COLO829 (cell line): ENCODE measurements at regions not wholly inside any gene's neighbourhood (a gene's known extent, or its start where the extent isn't known, plus 50 kb on each side); places are given as distances from the start of the nearest gene placed in this dataset.

Experiments
- DNase-seq: peaks from one replicate; pipeline ENCODE4 v3.0.0; 2012; ENCODE audit warnings: low spot score

DNA sequence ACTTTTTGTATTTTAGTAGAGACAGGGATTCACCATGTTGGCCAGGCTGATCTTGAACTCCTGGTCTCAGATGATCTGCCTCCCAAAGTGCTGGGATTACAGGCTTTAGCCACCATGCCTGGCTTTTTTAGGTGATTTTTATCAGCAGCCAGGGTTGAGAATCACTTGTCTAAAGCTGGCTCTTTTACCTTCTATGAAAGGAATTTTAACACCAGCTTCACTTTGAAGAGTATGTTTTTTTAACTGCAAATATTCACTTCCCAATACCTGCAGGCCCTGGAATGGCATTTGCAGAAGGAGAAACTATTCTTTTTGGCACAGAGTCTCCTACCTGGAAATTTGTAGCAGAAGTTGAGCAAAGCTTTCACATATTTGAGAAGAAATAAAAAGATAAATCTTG lies 63.6 kb upstream of the NAA20 start:
- no peak for DNase-seq

DNA sequence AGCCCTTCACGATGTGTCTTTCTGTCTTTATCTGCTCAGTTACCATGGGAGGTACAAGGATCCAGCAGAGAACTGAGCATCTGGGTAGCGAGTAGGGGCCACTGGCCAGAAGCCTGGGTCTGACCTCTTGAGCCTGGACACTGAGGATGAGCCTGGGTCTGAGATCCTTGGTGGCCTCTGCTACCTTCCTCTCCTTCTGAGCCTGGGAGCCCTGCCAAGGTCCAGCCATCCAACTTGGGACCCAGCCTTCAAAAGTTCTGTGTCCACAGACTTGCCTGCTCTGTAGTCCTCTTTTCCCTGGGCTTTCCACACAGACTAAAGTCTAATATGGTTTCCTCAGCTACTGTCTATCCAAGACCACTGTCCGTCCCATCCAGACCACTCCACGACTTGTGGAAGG lies 60.2 kb upstream of the NAA20 start:
- DNase-seq = no peak

DNA sequence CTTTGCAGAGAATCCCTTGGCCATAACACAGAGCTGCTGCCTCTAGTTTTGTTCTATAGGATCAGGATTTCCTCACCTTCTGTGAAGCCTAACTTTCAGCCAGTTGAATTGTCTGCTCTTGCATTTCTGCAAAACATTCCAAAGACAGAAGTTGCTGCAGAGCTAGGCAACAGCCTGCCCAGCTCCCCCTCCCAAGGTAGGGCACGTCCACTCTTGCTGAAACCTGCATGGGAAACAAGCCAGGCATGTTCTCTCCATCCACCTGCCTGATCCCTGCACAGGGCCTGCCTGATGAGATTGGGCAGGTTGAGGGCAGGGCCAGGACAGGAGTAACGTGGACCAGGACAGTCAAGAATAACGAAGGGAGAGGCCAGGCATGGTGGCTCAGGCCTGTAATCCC lies 58.9 kb upstream of the NAA20 start:
- DNase-seq = no peak

DNA sequence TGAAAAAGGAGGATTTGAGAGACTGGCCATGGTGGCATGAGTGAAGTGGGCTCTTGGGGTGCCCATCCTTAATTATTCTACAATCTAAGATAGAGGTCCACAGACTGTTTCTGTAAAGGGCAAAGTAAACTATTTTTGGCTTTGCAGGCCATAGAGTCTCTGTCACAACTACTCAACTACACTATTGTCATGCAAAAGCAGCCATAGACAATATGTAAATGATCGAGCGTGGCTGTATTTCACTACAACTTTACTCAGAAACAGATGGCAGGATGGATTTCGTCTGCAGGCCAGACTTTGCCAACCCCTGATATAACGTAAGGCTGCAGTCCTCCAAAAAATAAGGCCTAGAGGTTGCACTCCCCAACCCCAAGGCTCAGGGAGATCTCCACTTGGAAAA lies 58.2 kb upstream of the NAA20 start:
- DNase-seq = no peak

DNA sequence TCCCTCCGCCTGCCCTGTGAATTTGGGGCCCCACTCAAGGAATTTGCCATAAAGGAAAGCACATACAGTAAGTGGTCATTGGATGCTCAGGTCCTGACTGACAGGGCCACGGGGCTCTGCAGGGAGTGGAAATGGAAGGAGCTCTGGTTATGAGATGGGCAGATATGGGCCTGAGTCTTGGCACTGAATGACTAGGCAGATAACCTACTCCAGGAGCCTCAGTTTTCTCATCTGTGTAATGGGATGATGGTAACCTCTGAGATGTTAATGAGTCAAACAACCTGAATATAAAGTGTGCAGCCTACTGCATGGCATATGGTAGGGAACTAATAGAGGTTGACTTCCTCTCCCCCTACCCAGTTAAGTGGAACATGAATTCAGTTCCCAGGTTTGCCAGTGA lies 56.4 kb upstream of the NAA20 start:
- DNase-seq = no peak

DNA sequence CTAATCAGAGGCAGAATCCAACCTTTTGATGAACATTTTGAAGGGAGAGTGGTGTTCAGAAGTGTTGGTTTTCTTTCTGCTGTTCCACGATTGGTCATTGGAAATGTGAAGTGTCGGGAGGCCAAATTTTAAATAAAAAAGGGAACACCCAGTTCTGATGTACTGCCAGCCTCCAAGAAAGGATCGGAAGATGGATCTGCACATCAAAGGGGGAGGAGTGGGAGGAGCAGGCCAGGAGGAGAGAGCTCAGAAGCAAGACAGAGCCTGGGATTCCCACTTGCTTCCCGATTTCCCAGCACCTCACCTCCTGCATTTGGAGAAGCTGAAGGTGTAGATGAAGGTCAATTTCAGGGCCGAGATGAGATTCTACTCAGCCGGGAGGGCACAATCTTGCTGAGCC lies 55.9 kb upstream of the NAA20 start:
- no peak for DNase-seq

DNA sequence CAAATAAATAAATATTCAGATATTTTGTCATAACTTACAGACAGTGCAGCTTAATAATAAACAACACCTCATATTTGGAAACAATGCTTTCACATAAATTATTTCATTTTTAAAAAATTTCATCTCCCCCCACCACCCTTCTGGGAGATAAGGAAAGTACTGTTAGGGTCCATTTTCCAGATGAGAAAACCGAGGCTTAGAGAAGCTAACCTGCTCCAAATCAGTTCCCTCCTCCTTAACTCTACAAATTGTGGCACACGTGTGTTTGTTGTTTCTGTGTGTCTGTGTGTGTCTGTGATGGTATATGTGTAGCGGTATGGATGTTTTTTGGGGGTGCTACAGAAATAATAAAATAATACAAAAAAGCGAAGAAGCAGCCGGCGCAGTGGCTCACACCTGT lies 54.2 kb upstream of the NAA20 start:
- no peak for DNase-seq

DNA sequence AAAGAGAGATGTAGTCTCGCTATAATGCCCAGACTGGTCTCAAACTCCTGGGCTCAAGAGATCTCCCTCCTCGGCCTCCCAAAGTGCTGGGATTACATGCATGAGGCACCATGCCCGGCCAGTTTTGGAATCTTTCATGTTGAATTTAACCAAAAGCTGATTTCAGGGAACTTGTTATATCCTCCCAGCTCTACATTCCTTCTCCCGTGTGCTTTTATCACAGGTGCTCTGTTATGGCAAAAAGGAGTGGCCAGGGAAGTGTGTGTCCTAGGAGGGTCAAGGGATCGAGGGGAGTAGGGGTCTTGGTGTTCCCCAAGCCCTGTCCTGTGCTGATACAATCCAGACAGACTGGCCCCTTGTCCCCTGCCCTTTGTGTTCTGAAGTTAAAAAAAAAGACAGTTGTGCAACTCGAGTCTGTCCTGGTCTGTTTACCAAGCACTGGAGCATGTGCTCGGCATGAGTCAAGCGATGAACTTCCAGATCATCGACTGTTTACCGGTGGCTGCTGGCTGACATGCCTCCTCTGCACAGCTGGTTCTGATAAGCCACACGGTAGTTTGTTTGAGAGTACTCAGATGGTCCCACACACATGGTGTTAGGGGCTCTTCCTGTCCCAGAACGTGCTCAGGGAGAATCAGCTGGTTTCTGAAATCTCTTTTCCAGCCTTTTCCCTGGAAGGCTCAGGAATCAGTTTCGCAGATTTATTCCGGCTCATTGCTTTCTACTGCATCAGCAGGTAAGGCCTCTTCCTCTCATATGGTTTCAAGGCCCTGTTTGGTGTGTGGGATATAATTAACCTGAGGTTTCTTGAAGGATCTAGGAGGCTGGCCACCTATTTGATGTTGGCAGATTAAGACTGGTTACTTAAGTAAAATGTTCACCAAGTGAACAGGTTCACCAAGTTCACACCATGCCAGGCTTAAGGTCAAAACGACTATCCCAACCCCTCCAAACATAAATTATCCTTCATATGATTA lies 52.6 kb upstream of the NAA20 start:
- no peak for DNase-seq

DNA sequence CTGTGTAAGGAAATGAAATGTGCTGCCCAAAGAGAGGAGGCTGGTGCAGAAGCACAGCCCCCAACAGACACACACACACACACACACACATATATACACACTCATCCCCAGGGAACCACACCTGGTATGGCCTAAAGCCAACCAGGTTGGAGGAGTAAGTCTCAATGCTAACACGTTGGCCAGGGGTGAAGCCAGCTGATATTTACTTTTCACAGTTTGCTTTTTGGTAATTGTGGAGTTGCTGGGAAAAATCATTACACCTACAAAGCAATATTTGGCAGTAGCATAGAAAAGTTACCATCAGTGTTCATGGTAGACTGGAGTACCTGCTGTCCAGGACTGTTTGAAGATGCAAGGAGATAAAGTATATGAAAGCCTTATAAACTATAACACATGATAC lies 50.3 kb upstream of the NAA20 start:
- no peak for DNase-seq
